Activated T-helper 1 cell treated with anti-CD3 and anti-CD28 coated beads, Interleukin-12 subunit alpha, Interleukin-12 subunit beta, Interleukin-2, Interleukin-4 antibody, amounts not matched to agents 30 ng/mL and 10 ng/mL and 1 ng/mL, durations not matched to agents 14 hours and 24 hours and 36 hours (primary cell): ENCODE measurements at regions not wholly inside any gene's neighbourhood (a gene's known extent, or its start where the extent isn't known, plus 50 kb on each side); places are given as distances from the start of the nearest gene placed in this dataset.
"Not testable (repeated sequence)": the region's sequence is repeated elsewhere in the genome, so short reads cannot be mapped to it uniquely, and the experiment has no call there.

ENCODE experiments used
- DNase-seq: peaks from one replicate; pipeline ENCODE4 v3.0.0; 2021; ENCODE audit warnings: low spot score
- H3K27ac Mint-ChIP-seq: one replicate; pipeline ENCODE4 v1.8.0; 2021; ENCODE audit warnings: mild to moderate bottlenecking, mixed read lengths
- H3K27me3 Mint-ChIP-seq: one replicate; pipeline ENCODE4 v1.8.0; 2022; ENCODE audit warnings: mild to moderate bottlenecking, moderate library complexity, mixed read lengths; ENCODE audit not compliant: insufficient read depth
- H3K36me3 Mint-ChIP-seq: one replicate; pipeline ENCODE4 v1.8.0; 2021; ENCODE audit warnings: low read depth, mixed read lengths
- H3K4me1 Mint-ChIP-seq: one replicate; pipeline ENCODE4 v1.8.0; 2021; ENCODE audit warnings: low read depth, mixed read lengths
- H3K4me3 Mint-ChIP-seq: one replicate; pipeline ENCODE4 v1.8.0; 2021; ENCODE audit warnings: mild to moderate bottlenecking, moderate library complexity, mixed read lengths
- H3K9me3 Mint-ChIP-seq: one replicate; pipeline ENCODE4 v1.8.0; 2021; ENCODE audit warnings: mixed read lengths
- intact Hi-C: fragments of 100-400 bp; cut with micrococcal nuclease; formaldehyde crosslinking; loops from one replicate; pipeline ENCODE4 v1.15.1; 2024

GRCh38 chr2:3040496-3041140, 337.0 kb downstream of the EIPR1 start:
- intact Hi-C loops: no loop called here
- Mint-ChIP-seq H3K9me3 (no peaks in the 10 kb centered on the region), H3K4me3 (no peak overlapping the region), H3K36me3 (no peaks in the 10 kb centered on the region), H3K27me3 (no peaks in the 10 kb centered on the region), H3K27ac (no peak overlapping the region), H3K4me1 (no peaks in the 10 kb centered on the region)
- DNase-seq: no peak

GRCh38 chr2:3040066-3040428, 337.6 kb downstream of the EIPR1 start:
- intact Hi-C loops: no loop called here
- no peak overlapping the region for H3K27ac Mint-ChIP-seq
- DNase-seq: no peak
- no peak overlapping the region for H3K4me3 Mint-ChIP-seq
- no peaks in the 10 kb centered on the region for H3K4me1 Mint-ChIP-seq
- H3K9me3 Mint-ChIP-seq: no peaks in the 10 kb centered on the region
- H3K27me3 Mint-ChIP-seq: peaks cover under 1% of the 10 kb centered on the region
- no peaks in the 10 kb centered on the region for H3K36me3 Mint-ChIP-seq

GRCh38 chr2:3039188-3040065, 338.2 kb downstream of the EIPR1 start:
- no peak overlapping the region for H3K27ac Mint-ChIP-seq
- no peak overlapping the region for H3K4me3 Mint-ChIP-seq
- intact Hi-C loops: no loop called here
- no peaks in the 10 kb centered on the region for H3K4me1 Mint-ChIP-seq
- H3K27me3 Mint-ChIP-seq: peaks cover 2% of the 10 kb centered on the region
- H3K36me3 Mint-ChIP-seq: no peaks in the 10 kb centered on the region
- H3K9me3 Mint-ChIP-seq: no peaks in the 10 kb centered on the region
- no peak for DNase-seq

GRCh38 chr2:3038636-3039035, 339.0 kb downstream of the EIPR1 start:
- intact Hi-C loops: no loop called here
- H3K4me3 Mint-ChIP-seq: no peak overlapping the region
- no peak for DNase-seq
- H3K36me3 Mint-ChIP-seq: no peaks in the 10 kb centered on the region
- H3K27me3 Mint-ChIP-seq: peaks cover 2% of the 10 kb centered on the region
- no peaks in the 10 kb centered on the region for H3K9me3 Mint-ChIP-seq
- H3K4me1 Mint-ChIP-seq: no peaks in the 10 kb centered on the region
- H3K27ac Mint-ChIP-seq: no peak overlapping the region

- no peak for DNase-seq
- Mint-ChIP-seq H3K27me3 (peaks cover 2% of the 10 kb centered on the region), H3K4me3 (no peak overlapping the region), H3K9me3 (no peaks in the 10 kb centered on the region), H3K27ac (no peak overlapping the region), H3K4me1 (no peaks in the 10 kb centered on the region), H3K36me3 (no peaks in the 10 kb centered on the region)
- intact Hi-C loops: no loop called here
Observed at GRCh38 chr2:3037196-3038194, 340.1 kb downstream of the EIPR1 start.

- Mint-ChIP-seq H3K36me3 (no peaks in the 10 kb centered on the region), H3K27ac (no peak overlapping the region), H3K4me3 (no peak overlapping the region), H3K9me3 (no peaks in the 10 kb centered on the region), H3K4me1 (no peaks in the 10 kb centered on the region), H3K27me3 (peaks cover 2% of the 10 kb centered on the region)
- no peak for DNase-seq
- intact Hi-C loops: no loop called here
Observed at GRCh38 chr2:3036432-3037125, 341.0 kb downstream of the EIPR1 start.

- intact Hi-C loops: no loop called here
- DNase-seq: no peak
- Mint-ChIP-seq H3K36me3 (no peaks in the 10 kb centered on the region), H3K4me3 (no peak overlapping the region), H3K27ac (no peak overlapping the region), H3K27me3 (peaks cover 2% of the 10 kb centered on the region), H3K4me1 (no peaks in the 10 kb centered on the region), H3K9me3 (no peaks in the 10 kb centered on the region)
Observed at GRCh38 chr2:3035385-3036050, 342.1 kb downstream of the EIPR1 start.

- Mint-ChIP-seq H3K27ac (no peak overlapping the region), H3K4me3 (no peak overlapping the region), H3K27me3 (peaks cover 2% of the 10 kb centered on the region), H3K4me1 (no peaks in the 10 kb centered on the region), H3K9me3 (no peaks in the 10 kb centered on the region), H3K36me3 (no peaks in the 10 kb centered on the region)
- no peak for DNase-seq
- intact Hi-C loops: no loop called here
Observed at GRCh38 chr2:3034856-3035255, 342.8 kb downstream of the EIPR1 start.

GRCh38 chr2:3034396-3034795, 343.2 kb downstream of the EIPR1 start:
- no peak for DNase-seq
- Mint-ChIP-seq H3K27ac (no peak overlapping the region), H3K27me3 (peaks cover 2% of the 10 kb centered on the region), H3K9me3 (no peaks in the 10 kb centered on the region), H3K4me1 (no peaks in the 10 kb centered on the region), H3K4me3 (no peak overlapping the region), H3K36me3 (no peaks in the 10 kb centered on the region)
- intact Hi-C loops: no loop called here

GRCh38 chr2:3033315-3033714, 344.3 kb downstream of the EIPR1 start:
- intact Hi-C loops: no loop called here
- Mint-ChIP-seq H3K27me3 (peaks cover 2% of the 10 kb centered on the region), H3K27ac (no peak overlapping the region), H3K4me1 (no peaks in the 10 kb centered on the region), H3K9me3 (no peaks in the 10 kb centered on the region), H3K4me3 (no peak overlapping the region), H3K36me3 (no peaks in the 10 kb centered on the region)
- DNase-seq: no peak

GRCh38 chr2:3030791-3031190, 346.8 kb downstream of the EIPR1 start:
- H3K27ac Mint-ChIP-seq, H3K9me3 Mint-ChIP-seq, intact Hi-C loops, H3K36me3 Mint-ChIP-seq, H3K27me3 Mint-ChIP-seq, DNase-seq, H3K4me1 Mint-ChIP-seq, H3K4me3 Mint-ChIP-seq: not testable (repeated sequence)

GRCh38 chr2:3025984-3026383, 351.6 kb downstream of the EIPR1 start:
- peaks cover 3% of the 10 kb centered on the region for H3K27me3 Mint-ChIP-seq
- intact Hi-C loops: no loop called here
- no peaks in the 10 kb centered on the region for H3K36me3 Mint-ChIP-seq
- no peaks in the 10 kb centered on the region for H3K4me1 Mint-ChIP-seq
- no peak overlapping the region for H3K27ac Mint-ChIP-seq
- no peak for DNase-seq
- H3K4me3 Mint-ChIP-seq: no peak overlapping the region
- no peaks in the 10 kb centered on the region for H3K9me3 Mint-ChIP-seq
